TTC549 (cell line): ENCODE measurements at regions not wholly inside any gene's neighbourhood (a gene's known extent, or its start where the extent isn't known, plus 50 kb on each side); places are given as distances from the start of the nearest gene placed in this dataset.
A peak's percentile ranks its signal among the peaks of the same experiment; 100 is the strongest.
"Not testable (repeated sequence)": the region's sequence is repeated elsewhere in the genome, so short reads cannot be mapped to it uniquely, and the experiment has no call there.

Source experiments
- FAIRE-seq: peaks from 2 replicates; lab custom pipeline; 2012; peaks lifted over from hg19 to GRCh38; lab: Jason Lieb, UNC

- FAIRE-seq = peak; percentile 74
Observed at GRCh38 chr7:25069900-25070443, 55.1 kb downstream of the CYCS start.

GRCh38 chr7:25068502-25069213 is 56.4 kb downstream of the CYCS start:
- FAIRE-seq = no peak

GRCh38 chr7:25067726-25068501 is 57.1 kb downstream of the CYCS start:
- FAIRE-seq = no peak

GRCh38 chr7:25066253-25066652 is 58.8 kb downstream of the CYCS start:
- no peak for FAIRE-seq

- no peak for FAIRE-seq
Observed at GRCh38 chr7:25062380-25062779, 62.7 kb downstream of the CYCS start.

- no peak for FAIRE-seq
Observed at GRCh38 chr7:25060487-25061055, 64.5 kb downstream of the CYCS start.

GRCh38 chr7:25059576-25059975 is 65.5 kb downstream of the CYCS start:
- no peak for FAIRE-seq

- no peak for FAIRE-seq
Observed at GRCh38 chr7:25056368-25056767, 68.7 kb downstream of the CYCS start.

GRCh38 chr7:25055520-25056220 is 69.4 kb downstream of the CYCS start:
- no peak for FAIRE-seq

- FAIRE-seq = no peak
Observed at GRCh38 chr7:25054819-25055519, 70.1 kb downstream of the CYCS start.

GRCh38 chr7:25050223-25050622 is 70.2 kb upstream of the OSBPL3 start:
- no peak for FAIRE-seq

GRCh38 chr7:25048444-25048834 is 68.5 kb upstream of the OSBPL3 start:
- FAIRE-seq = no peak

- FAIRE-seq = not testable (repeated sequence)
Observed at GRCh38 chr7:25047571-25048443, 67.8 kb upstream of the OSBPL3 start.

GRCh38 chr7:25037325-25037724 is 57.3 kb upstream of the OSBPL3 start:
- FAIRE-seq = no peak

GRCh38 chr7:25035274-25035673 is 55.3 kb upstream of the OSBPL3 start:
- FAIRE-seq = no peak

- FAIRE-seq = no peak
Observed at GRCh38 chr7:25034136-25034535, 54.2 kb upstream of the OSBPL3 start.

GRCh38 chr7:25032774-25033743 is 53.1 kb upstream of the OSBPL3 start:
- FAIRE-seq = no peak

GRCh38 chr7:25031432-25031831 is 51.5 kb upstream of the OSBPL3 start:
- FAIRE-seq = no peak

GRCh38 chr7:25031007-25031406 is 51.0 kb upstream of the OSBPL3 start:
- no peak for FAIRE-seq
